Loucy (cell line): ENCODE measurements at regions not wholly inside any gene's neighbourhood (a gene's known extent, or its start where the extent isn't known, plus 50 kb on each side); places are given as distances from the start of the nearest gene placed in this dataset.

Experiments
- EZH2phosphoT487 ChIP-seq: fragments of 200-600 bp; IDR thresholded peaks from 2 replicates; pipeline ENCODE4 v1.6.1; 2018; ENCODE audit warnings: antibody characterized with exemption, mild to moderate bottlenecking, moderate library complexity, borderline replicate concordance
- TF ChIP-seq, protein P1 (sequence below): fragments of 200-600 bp; sonication (generic); conservative IDR thresholded peaks from 2 replicates; pipeline ENCODE4 v1.5.1; 2014; ENCODE audit warnings: mild to moderate bottlenecking, antibody characterized with exemption, low read length

DNA sequence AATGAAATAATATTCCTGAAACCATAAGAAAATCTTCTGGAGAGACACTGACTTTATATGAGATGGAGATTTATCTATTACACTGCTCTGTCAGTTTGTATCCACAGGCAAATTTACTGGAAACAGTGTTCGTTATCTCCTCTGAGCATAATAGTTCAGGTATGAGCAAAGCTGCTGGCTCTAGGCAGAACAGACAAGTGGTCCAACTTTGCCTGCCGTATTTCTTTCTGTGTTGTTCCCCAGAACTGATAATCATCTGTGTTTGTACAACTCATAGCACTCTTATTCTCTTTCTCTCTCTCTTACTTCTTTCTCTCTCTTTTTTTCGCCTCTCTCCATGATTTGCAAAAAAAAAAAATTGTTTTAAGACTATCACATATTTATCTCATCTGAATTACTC, 623.8 kb upstream of the CHORDC1 start:
- TF ChIP-seq, protein P1, sequence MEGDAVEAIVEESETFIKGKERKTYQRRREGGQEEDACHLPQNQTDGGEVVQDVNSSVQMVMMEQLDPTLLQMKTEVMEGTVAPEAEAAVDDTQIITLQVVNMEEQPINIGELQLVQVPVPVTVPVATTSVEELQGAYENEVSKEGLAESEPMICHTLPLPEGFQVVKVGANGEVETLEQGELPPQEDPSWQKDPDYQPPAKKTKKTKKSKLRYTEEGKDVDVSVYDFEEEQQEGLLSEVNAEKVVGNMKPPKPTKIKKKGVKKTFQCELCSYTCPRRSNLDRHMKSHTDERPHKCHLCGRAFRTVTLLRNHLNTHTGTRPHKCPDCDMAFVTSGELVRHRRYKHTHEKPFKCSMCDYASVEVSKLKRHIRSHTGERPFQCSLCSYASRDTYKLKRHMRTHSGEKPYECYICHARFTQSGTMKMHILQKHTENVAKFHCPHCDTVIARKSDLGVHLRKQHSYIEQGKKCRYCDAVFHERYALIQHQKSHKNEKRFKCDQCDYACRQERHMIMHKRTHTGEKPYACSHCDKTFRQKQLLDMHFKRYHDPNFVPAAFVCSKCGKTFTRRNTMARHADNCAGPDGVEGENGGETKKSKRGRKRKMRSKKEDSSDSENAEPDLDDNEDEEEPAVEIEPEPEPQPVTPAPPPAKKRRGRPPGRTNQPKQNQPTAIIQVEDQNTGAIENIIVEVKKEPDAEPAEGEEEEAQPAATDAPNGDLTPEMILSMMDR, result no peak
- TF ChIP-seq EZH2phosphoT487, result no peak
